DOHH2 (cell line): ENCODE measurements at regions not wholly inside any gene's neighbourhood (a gene's known extent, or its start where the extent isn't known, plus 50 kb on each side); places are given as distances from the start of the nearest gene placed in this dataset.

Experiments
- H3F3A ChIP-seq: fragments of 200-600 bp; sonication (generic), shearing (Covaris generic); 2 replicates; pipeline ENCODE4 v1.6.0; 2016; ENCODE audit warnings: antibody characterized with exemption, mild to moderate bottlenecking; ENCODE audit not compliant: control insufficient read depth, insufficient read depth
- H3K27ac ChIP-seq: fragments of 200-600 bp; sonication (generic); 2 replicates; pipeline ENCODE4 v1.5.1; 2014; ENCODE audit warnings: low read depth, mild to moderate bottlenecking, low read length, moderate library complexity
- H3K27me3 ChIP-seq: fragments of 200-600 bp; sonication (generic); 2 replicates; pipeline ENCODE4 v1.6.1; 2014; ENCODE audit warnings: mild to moderate bottlenecking, low read length, mixed read lengths; ENCODE audit not compliant: control insufficient read depth
- H3K36me3 ChIP-seq: fragments of 200-600 bp; sonication (generic); 2 replicates; pipeline ENCODE4 v1.6.1; 2014; ENCODE audit warnings: mild to moderate bottlenecking, low read length, moderate library complexity, mixed read lengths; ENCODE audit not compliant: control insufficient read depth
- H3K4me1 ChIP-seq: fragments of 200-600 bp; sonication (generic); 2 replicates; pipeline ENCODE4 v1.6.1; 2014; ENCODE audit warnings: mild to moderate bottlenecking, low read length, mixed read lengths; ENCODE audit not compliant: control insufficient read depth
- H3K4me2 ChIP-seq: fragments of 200-600 bp; sonication (generic); 2 replicates; pipeline ENCODE4 v1.6.0; 2014; ENCODE audit warnings: mild to moderate bottlenecking, low read length, moderate library complexity
- H3K4me3 ChIP-seq: fragments of 200-600 bp; sonication (generic); 2 replicates; pipeline ENCODE4 v1.5.1; 2014; ENCODE audit warnings: mild to moderate bottlenecking, low read length, mixed read lengths
- H3K79me2 ChIP-seq: fragments of 200-600 bp; sonication (generic); 2 replicates; pipeline ENCODE4 v1.6.1; 2014; ENCODE audit warnings: mild to moderate bottlenecking, low read length, mixed read lengths; ENCODE audit not compliant: control insufficient read depth
- H3K9me2 ChIP-seq: fragments of 200-600 bp; sonication (generic); replicated peaks from 2 replicates; pipeline ENCODE4 v1.6.1; 2014; ENCODE audit warnings: mild to moderate bottlenecking, low read length, mixed read lengths; ENCODE audit not compliant: control insufficient read depth
- H3K9me3 ChIP-seq: fragments of 200-600 bp; sonication (generic); 2 replicates; pipeline ENCODE4 v1.6.1; 2014; ENCODE audit warnings: antibody characterized with exemption, low read length, mixed read lengths; ENCODE audit not compliant: control insufficient read depth, insufficient read depth
- H4K20me1 ChIP-seq: fragments of 200-600 bp; sonication (generic); 2 replicates; pipeline ENCODE4 v1.6.0; 2014; ENCODE audit warnings: low read depth, mild to moderate bottlenecking, antibody characterized with exemption, low read length, moderate library complexity; ENCODE audit not compliant: control insufficient read depth, insufficient read depth
- CTCF ChIP-seq: fragments of 200-600 bp; sonication (generic); IDR thresholded peaks from one replicate; pipeline ENCODE4 v1.5.1; 2014; ENCODE audit warnings: antibody characterized with exemption, mild to moderate bottlenecking, low read depth, low read length; ENCODE audit not compliant: poor library complexity, severe bottlenecking
- EZH2phosphoT487 ChIP-seq: fragments of 200-600 bp; sonication (generic); IDR thresholded peaks from 2 replicates; pipeline ENCODE4 v1.6.1; 2017; ENCODE audit warnings: borderline replicate concordance, mild to moderate bottlenecking, antibody characterized with exemption, low read length, moderate library complexity, mixed read lengths

- Histone ChIP-seq H3K27me3 (no peaks in the 10 kb centered on the region), H3K9me3 (no peaks in the 10 kb centered on the region), H3K79me2 (no peaks in the 10 kb centered on the region), H3F3A (no peaks in the 10 kb centered on the region), H3K36me3 (no peaks in the 10 kb centered on the region), H3K4me1 (no peaks in the 10 kb centered on the region), H3K4me2 (no peak overlapping the region), H3K4me3 (no peak overlapping the region), H3K9me2 (no peaks in the 10 kb centered on the region), H4K20me1 (no peaks in the 10 kb centered on the region), H3K27ac (no peak overlapping the region)
- no peak for TF ChIP-seq CTCF
- TF ChIP-seq EZH2phosphoT487: no peak
Measured at GRCh38 chr4:159443975-159444374, 341.1 kb downstream of the RAPGEF2 start.

GRCh38 chr4:159444678-159445077 lies 341.8 kb downstream of the RAPGEF2 start:
- no peaks in the 10 kb centered on the region for H4K20me1 ChIP-seq
- H3K79me2 ChIP-seq: no peaks in the 10 kb centered on the region
- no peak overlapping the region for H3K27ac ChIP-seq
- TF ChIP-seq EZH2phosphoT487 (no peak), CTCF (no peak)
- H3K9me3 ChIP-seq: no peaks in the 10 kb centered on the region
- no peaks in the 10 kb centered on the region for H3K4me1 ChIP-seq
- H3K9me2 ChIP-seq: no peaks in the 10 kb centered on the region
- no peak overlapping the region for H3K4me3 ChIP-seq
- no peaks in the 10 kb centered on the region for H3K27me3 ChIP-seq
- no peak overlapping the region for H3K4me2 ChIP-seq
- no peaks in the 10 kb centered on the region for H3F3A ChIP-seq
- H3K36me3 ChIP-seq: no peaks in the 10 kb centered on the region

- TF ChIP-seq EZH2phosphoT487: no peak
- no peak for TF ChIP-seq CTCF
- no peaks in the 10 kb centered on the region for H3K4me1 ChIP-seq
- no peak overlapping the region for H3K27ac ChIP-seq
- no peaks in the 10 kb centered on the region for H3K9me3 ChIP-seq
- no peaks in the 10 kb centered on the region for H3K36me3 ChIP-seq
- H3F3A ChIP-seq: no peaks in the 10 kb centered on the region
- H3K79me2 ChIP-seq: no peaks in the 10 kb centered on the region
- H3K4me2 ChIP-seq: no peak overlapping the region
- no peaks in the 10 kb centered on the region for H4K20me1 ChIP-seq
- no peaks in the 10 kb centered on the region for H3K9me2 ChIP-seq
- no peak overlapping the region for H3K4me3 ChIP-seq
- H3K27me3 ChIP-seq: no peaks in the 10 kb centered on the region
Measured at GRCh38 chr4:159445692-159446091, 342.8 kb downstream of the RAPGEF2 start.
